GM23338 (cell line): ENCODE measurements at regions not wholly inside any gene's neighbourhood (a gene's known extent, or its start where the extent isn't known, plus 50 kb on each side); places are given as distances from the start of the nearest gene placed in this dataset.

Experiments used
- ATAC-seq: fragments of 200-7000 bp; cut with Tn5 transposase; 3 replicates; pipeline ENCODE4 v1.9.1; 2020
- DNase-seq: peaks from one replicate; pipeline ENCODE4 v3.0.0-alpha.2; 2015; ENCODE audit warnings: low spot score
- H2AFZ ChIP-seq: fragments of 200-600 bp; sonication (generic); 2 replicates; pipeline ENCODE4 v1.8.0; 2016; ENCODE audit warnings: antibody characterized with exemption, mild to moderate bottlenecking, moderate library complexity
- H3F3A ChIP-seq: fragments of 200-600 bp; sonication (generic); replicated peaks from 2 replicates; pipeline ENCODE4 v1.8.0; 2017; ENCODE audit warnings: antibody characterized with exemption, mixed run types, low read depth
- H3K27ac ChIP-seq: fragments of 200-600 bp; sonication (generic); 2 replicates; pipeline ENCODE4 v1.6.1; 2016; ENCODE audit warnings: low read depth
- H3K27me3 ChIP-seq: fragments of 200-600 bp; sonication (generic); 2 replicates; pipeline ENCODE4 v1.8.0; 2016; ENCODE audit warnings: mild to moderate bottlenecking, mixed run types, moderate library complexity; ENCODE audit not compliant: insufficient read depth
- H3K36me3 ChIP-seq: fragments of 200-600 bp; sonication (generic); 2 replicates; pipeline ENCODE4 v1.8.0; 2016; ENCODE audit warnings: mild to moderate bottlenecking; ENCODE audit not compliant: insufficient read depth
- H3K4me1 ChIP-seq: fragments of 200-600 bp; sonication (generic); 2 replicates; pipeline ENCODE4 v1.8.0; 2016; ENCODE audit warnings: mild to moderate bottlenecking, moderate library complexity; ENCODE audit not compliant: insufficient read depth
- H3K4me2 ChIP-seq: fragments of 200-600 bp; sonication (generic); 2 replicates; pipeline ENCODE4 v1.7.1; 2017; ENCODE audit warnings: mixed run types
- H3K4me3 ChIP-seq: fragments of 200-600 bp; sonication (generic); 2 replicates; pipeline ENCODE4 v1.6.1; 2016; ENCODE audit warnings: mixed run types
- H3K79me2 ChIP-seq: fragments of 200-600 bp; sonication (generic); replicated peaks from 2 replicates; pipeline ENCODE4 v1.8.0; 2017; ENCODE audit warnings: mild to moderate bottlenecking; ENCODE audit not compliant: insufficient read depth
- H3K9me2 ChIP-seq: fragments of 200-600 bp; sonication (generic); 2 replicates; pipeline ENCODE4 v1.8.0; 2017; ENCODE audit not compliant: insufficient read depth
- H4K20me1 ChIP-seq: fragments of 200-600 bp; sonication (generic); replicated peaks from 2 replicates; pipeline ENCODE4 v1.8.0; 2017; ENCODE audit warnings: mild to moderate bottlenecking; ENCODE audit not compliant: insufficient read depth
- H3K27ac Mint-ChIP-seq: 2 replicates; pipeline ENCODE4 v1.8.0; 2020; ENCODE audit warnings: inconsistent platforms, mild to moderate bottlenecking, moderate library complexity, mixed read lengths
- H3K27me3 Mint-ChIP-seq: 3 replicates; pipeline ENCODE4 v1.8.0; 2022; ENCODE audit warnings: low read depth, mild to moderate bottlenecking, moderate library complexity, mixed read lengths, inconsistent platforms; ENCODE audit not compliant: insufficient read depth, poor library complexity
- H3K36me3 Mint-ChIP-seq: 3 replicates; pipeline ENCODE4 v1.8.0; 2021; ENCODE audit warnings: low read depth, mild to moderate bottlenecking, inconsistent platforms, moderate library complexity, mixed read lengths
- H3K4me1 Mint-ChIP-seq: 3 replicates; pipeline ENCODE4 v1.8.0; 2020; ENCODE audit warnings: mild to moderate bottlenecking, inconsistent platforms, mixed read lengths
- H3K4me3 Mint-ChIP-seq: 3 replicates; pipeline ENCODE4 v1.8.0; 2021; ENCODE audit warnings: moderate library complexity, mild to moderate bottlenecking, inconsistent platforms, mixed read lengths
- H3K9me3 Mint-ChIP-seq: 3 replicates; pipeline ENCODE4 v1.8.0; 2020; ENCODE audit warnings: moderate library complexity, mild to moderate bottlenecking, inconsistent platforms, mixed read lengths
- ETS1 ChIP-seq: IDR thresholded peaks from 2 replicates; pipeline ENCODE4 v1.6.1; 2016; ENCODE audit warnings: antibody characterized with exemption
- EZH2 ChIP-seq: fragments of 200-600 bp; sonication (generic); IDR thresholded peaks from one replicate; pipeline ENCODE4 v1.8.0; 2017; ENCODE audit warnings: antibody characterized with exemption, mild to moderate bottlenecking, low read depth; ENCODE audit not compliant: unreplicated experiment
- EZH2phosphoT487 ChIP-seq: fragments of 200-600 bp; sonication (generic); IDR thresholded peaks from one replicate; pipeline ENCODE4 v1.8.1; 2018; ENCODE audit warnings: antibody characterized with exemption; ENCODE audit not compliant: unreplicated experiment
- NANOG ChIP-seq: IDR thresholded peaks from 2 replicates; pipeline ENCODE4 v1.6.1; 2016; ENCODE audit warnings: antibody characterized with exemption, borderline replicate concordance
- POLR2AphosphoS5 ChIP-seq: IDR thresholded peaks from 2 replicates; pipeline ENCODE4 v1.6.1; 2016; ENCODE audit warnings: antibody characterized with exemption, low read depth
- ZNF462 ChIP-seq: fragments of 250-450 bp; sonication (Bioruptor Pico); IDR thresholded peaks from 2 replicates; pipeline ENCODE4 v1.5.0; 2020; ENCODE audit warnings: mild to moderate bottlenecking, moderate library complexity

GRCh38 chr2:192473331-192473730 is 278.6 kb upstream of the TMEFF2 start:
- H2AFZ ChIP-seq, result no peak overlapping the region

GRCh38 chr2:192471982-192472381 is 277.2 kb upstream of the TMEFF2 start:
- no peak for ATAC-seq

More at GRCh38 chr2:192473331-192473730, 278.6 kb upstream of the TMEFF2 start:
- Mint-ChIP-seq H3K27me3 (peaks cover 2% of the 10 kb centered on the region), H3K4me1 (no peaks in the 10 kb centered on the region), H3K4me3 (no peak overlapping the region), H3K9me3 (no peaks in the 10 kb centered on the region), H3K36me3 (no peaks in the 10 kb centered on the region), H3K27ac (no peak overlapping the region)
- no peak for DNase-seq
- no peak overlapping the region for H3K4me2 ChIP-seq
- H3K27ac ChIP-seq, result no peak overlapping the region
- H3K36me3 ChIP-seq, result no peaks in the 10 kb centered on the region
- no peaks in the 10 kb centered on the region for H3K79me2 ChIP-seq
- no peaks in the 10 kb centered on the region for H3F3A ChIP-seq
- peaks cover 8% of the 10 kb centered on the region; the same call in 1 of the 2 replicates for H3K9me2 ChIP-seq
- H3K4me1 ChIP-seq, result no peaks in the 10 kb centered on the region
- no peaks in the 10 kb centered on the region for H3K27me3 ChIP-seq
- H4K20me1 ChIP-seq, result no peaks in the 10 kb centered on the region
- no peak for ATAC-seq
- H3K4me3 ChIP-seq, result no peak overlapping the region
- TF ChIP-seq POLR2AphosphoS5 (no peak), EZH2phosphoT487 (no peak)

More at GRCh38 chr2:192471982-192472381, 277.2 kb upstream of the TMEFF2 start:
- H3K4me2 ChIP-seq, result no peak overlapping the region
- H3K27ac ChIP-seq, result no peak overlapping the region
- H3K27me3 ChIP-seq, result no peaks in the 10 kb centered on the region
- no peak for DNase-seq
- Mint-ChIP-seq H3K4me1 (no peaks in the 10 kb centered on the region), H3K36me3 (no peaks in the 10 kb centered on the region), H3K4me3 (no peak overlapping the region), H3K27me3 (peaks cover 2% of the 10 kb centered on the region), H3K9me3 (no peaks in the 10 kb centered on the region), H3K27ac (no peak overlapping the region; the same call in 1 of the 2 replicates)
- no peaks in the 10 kb centered on the region for H3K36me3 ChIP-seq
- no peaks in the 10 kb centered on the region for H3F3A ChIP-seq
- no peaks in the 10 kb centered on the region for H3K79me2 ChIP-seq
- no peak overlapping the region for H3K4me3 ChIP-seq
- TF ChIP-seq ETS1 (no peak), EZH2 (no peak), EZH2phosphoT487 (no peak), ZNF462 (CRISPR knock-in tag) (no peak), NANOG (no peak)
- no peak overlapping the region; the same call in 1 of the 2 replicates for H2AFZ ChIP-seq
- no peaks in the 10 kb centered on the region for H4K20me1 ChIP-seq
- H3K4me1 ChIP-seq, result no peaks in the 10 kb centered on the region
- peaks cover 8% of the 10 kb centered on the region; the same call in 1 of the 2 replicates for H3K9me2 ChIP-seq
